ENCODE measurements at regions not wholly inside any gene's neighbourhood (a gene's known extent, or its start where the extent isn't known, plus 50 kb on each side); places are given as distances from the start of the nearest gene placed in this dataset.

- H3K27me3 ChIP-seq, result no peaks in the 10 kb centered on the region
- H3K4me1 ChIP-seq, result no peaks in the 10 kb centered on the region
- intact Hi-C loops (cut with DNase I; ENCODE audit: low total_unique reads), result no loop called here
- H3K27ac ChIP-seq, result no peak overlapping the region
- H3K36me3 ChIP-seq, result no peaks in the 10 kb centered on the region
- no peak overlapping the region for H3K4me3 ChIP-seq
- no peak for TF ChIP-seq EP300 (IDR thresholded peaks at IDR 0.05)
- no peak for TF ChIP-seq POLR2AphosphoS5 (IDR thresholded peaks at IDR 0.05)
- TF ChIP-seq CTCF (IDR thresholded peaks at IDR 0.05), result no peak
- TF ChIP-seq POLR2A (IDR thresholded peaks at IDR 0.05), result no peak
- WGBS, 5 donors, result 82 to 92% (median 88%) methylated on average over 3 of the region's 3 CpGs
- H3K9me3 ChIP-seq, result no peaks in the 10 kb centered on the region
- DNase-seq, result no peak
Observed at GRCh38 chr9:7946458-7946857, 146.9 kb upstream of the DMAC1 start.

- Histone ChIP-seq H3K27me3 (no peaks in the 10 kb centered on the region), H3K27ac (no peak overlapping the region), H3K9me3 (peaks cover 0 to 9% (median 8%) of the 10 kb centered on the region in 4 donors), H3K4me1 (no peaks in the 10 kb centered on the region), H3K4me3 (no peak overlapping the region), H3K36me3 (no peaks in the 10 kb centered on the region)
- TF ChIP-seq CTCF (IDR thresholded peaks at IDR 0.05) (no peak), EP300 (IDR thresholded peaks at IDR 0.05) (no peak), POLR2A (IDR thresholded peaks at IDR 0.05) (no peak), POLR2AphosphoS5 (IDR thresholded peaks at IDR 0.05) (no peak)
- no peak for DNase-seq
- WGBS, 5 donors, result 62 to 74% (median 71%) methylated on average over 2 of the region's 2 CpGs
- intact Hi-C loops (cut with DNase I; ENCODE audit: low total_unique reads), result no loop called here
Observed at GRCh38 chr9:7944572-7944971, 145.0 kb upstream of the DMAC1 start.

GRCh38 chr9:7937761-7938491, 138.3 kb upstream of the DMAC1 start:
- TF ChIP-seq CTCF (IDR thresholded peaks at IDR 0.05) (no peak), EP300 (IDR thresholded peaks at IDR 0.05) (no peak), POLR2AphosphoS5 (IDR thresholded peaks at IDR 0.05) (no peak), POLR2A (IDR thresholded peaks at IDR 0.05) (no peak)
- peaks cover 0 to 14% (median 11%) of the 10 kb centered on the region in 4 donors for H3K9me3 ChIP-seq
- no peak overlapping the region for H3K27ac ChIP-seq
- no peaks in the 10 kb centered on the region for H3K27me3 ChIP-seq
- no peaks in the 10 kb centered on the region for H3K36me3 ChIP-seq
- intact Hi-C loops (cut with DNase I; ENCODE audit: low total_unique reads), result no loop called here
- H3K4me1 ChIP-seq, result peaks cover 5 to 12% (median 6%) of the 10 kb centered on the region in 4 donors
- H3K4me3 ChIP-seq, result no peak overlapping the region
- 80 to 92% (median 87%) methylated on average over 7 of the region's 7 CpGs for WGBS, 5 donors
- peak in 1 of 2 donors; percentile 7 for DNase-seq

DNA sequence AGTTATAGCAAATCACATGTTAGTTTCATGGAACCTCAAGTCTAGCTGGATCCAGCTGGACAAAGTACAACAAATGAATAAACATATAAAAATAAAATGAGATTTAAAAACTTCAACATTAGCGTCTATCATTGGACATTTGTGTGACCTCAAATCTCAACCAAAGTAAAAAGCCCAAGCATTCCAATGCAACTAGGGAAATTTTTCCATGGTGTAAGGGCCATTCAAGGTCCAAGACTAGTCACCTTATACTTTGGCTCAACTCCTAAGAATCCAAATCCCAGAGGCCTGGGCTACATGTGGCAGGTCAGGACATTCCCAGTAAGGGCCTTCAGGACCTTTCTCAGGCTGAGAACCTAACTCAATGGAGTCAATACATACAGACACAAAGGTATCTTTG, 137.4 kb upstream of the DMAC1 start:
- DNase-seq, result peak in 1 of 2 donors; percentile 28
- Histone ChIP-seq H3K36me3 (no peaks in the 10 kb centered on the region), H3K4me1 (peaks cover 5 to 12% (median 6%) of the 10 kb centered on the region in 4 donors), H3K4me3 (no peak overlapping the region), H3K9me3 (peaks cover 0 to 14% (median 11%) of the 10 kb centered on the region in 4 donors), H3K27me3 (no peaks in the 10 kb centered on the region), H3K27ac (no peak overlapping the region)
- 66 to 87% (median 85%) methylated on average over 1 of the region's 1 CpG for WGBS, 5 donors
- intact Hi-C loops (cut with DNase I; ENCODE audit: low total_unique reads), result no loop called here
- no peak for TF ChIP-seq CTCF (IDR thresholded peaks at IDR 0.05)
- TF ChIP-seq POLR2A (IDR thresholded peaks at IDR 0.05), result no peak
- TF ChIP-seq EP300 (IDR thresholded peaks at IDR 0.05), result no peak
- no peak for TF ChIP-seq POLR2AphosphoS5 (IDR thresholded peaks at IDR 0.05)
